Activated CD8-positive, alpha-beta memory T cell treated with anti-CD3 and anti-CD28 coated beads for 1 hour (primary cell): ENCODE measurements at regions not wholly inside any gene's neighbourhood (a gene's known extent, or its start where the extent isn't known, plus 50 kb on each side); places are given as distances from the start of the nearest gene placed in this dataset.

ENCODE experiments used
- DNase-seq, 2 donors: peaks; one replicate each; pipeline ENCODE4 v3.0.0-alpha.2; 2020; ENCODE audit warnings: low read depth in 1 of 2; ENCODE audit errors: extremely low read depth in 1 of 2

- no peak for DNase-seq
Measured at GRCh38 chrY:15402451-15402850, 878.1 kb downstream of the NLGN4Y start.

GRCh38 chrY:15404551-15404950 is 880.2 kb downstream of the NLGN4Y start:
- no peak for DNase-seq

- DNase-seq, result no peak
Measured at GRCh38 chrY:15415165-15415564, 890.8 kb downstream of the NLGN4Y start.

GRCh38 chrY:15418613-15419012 is 894.3 kb downstream of the NLGN4Y start:
- no peak for DNase-seq

- DNase-seq, result no peak
Measured at GRCh38 chrY:15424665-15425132, 900.4 kb downstream of the NLGN4Y start.

GRCh38 chrY:15440021-15440695 is 915.8 kb downstream of the NLGN4Y start:
- DNase-seq, result no peak

GRCh38 chrY:15440696-15441408 is 916.5 kb downstream of the NLGN4Y start:
- no peak for DNase-seq

GRCh38 chrY:15441878-15442277 is 917.5 kb downstream of the NLGN4Y start:
- DNase-seq, result no peak

- DNase-seq, result no peak
Measured at GRCh38 chrY:15445871-15446270, 921.5 kb downstream of the NLGN4Y start.

- no peak for DNase-seq
Measured at GRCh38 chrY:15446861-15447260, 922.5 kb downstream of the NLGN4Y start.

GRCh38 chrY:15447959-15448358 is 923.6 kb downstream of the NLGN4Y start:
- no peak for DNase-seq

GRCh38 chrY:15455133-15455937 is 931.0 kb downstream of the NLGN4Y start:
- no peak for DNase-seq

GRCh38 chrY:15455980-15456469 is 931.7 kb downstream of the NLGN4Y start:
- DNase-seq, result peak in 1 of 2 donors; percentile 49

GRCh38 chrY:15456491-15456890 is 932.2 kb downstream of the NLGN4Y start:
- DNase-seq, result no peak

- DNase-seq, result no peak
Measured at GRCh38 chrY:15457682-15458081, 933.4 kb downstream of the NLGN4Y start.

- no peak for DNase-seq
Measured at GRCh38 chrY:15458426-15458825, 934.1 kb downstream of the NLGN4Y start.

- no peak for DNase-seq
Measured at GRCh38 chrY:15465880-15466279, 941.6 kb downstream of the NLGN4Y start.

- no peak for DNase-seq
Measured at GRCh38 chrY:15466891-15467290, 942.6 kb downstream of the NLGN4Y start.

GRCh38 chrY:15468091-15468490 is 943.8 kb downstream of the NLGN4Y start:
- no peak for DNase-seq

- DNase-seq, result no peak
Measured at GRCh38 chrY:15471371-15471770, 947.0 kb downstream of the NLGN4Y start.

- DNase-seq, result no peak
Measured at GRCh38 chrY:15478348-15478963, 954.1 kb downstream of the NLGN4Y start.
